ENCODE measurements at regions not wholly inside any gene's neighbourhood (a gene's known extent, or its start where the extent isn't known, plus 50 kb on each side); places are given as distances from the start of the nearest gene placed in this dataset.

- TF ChIP-seq CTCF (conservative IDR thresholded peaks at IDR 0.05; ENCODE audit: low read depth, low read length): peak; percentile 76
- peak; percentile 28 for DNase-seq (ENCODE audit: low read depth)
- H3K4me3 ChIP-seq (ENCODE audit: low read length): no peak overlapping the region
Measured at GRCh38 chr5:39547553-39548154, 122.9 kb upstream of the DAB2 start.

GRCh38 chr5:39544941-39545340, 120.2 kb upstream of the DAB2 start:
- TF ChIP-seq CTCF (conservative IDR thresholded peaks at IDR 0.05; ENCODE audit: low read depth, low read length): no peak
- no peak overlapping the region for H3K4me3 ChIP-seq (ENCODE audit: low read length)
- DNase-seq (ENCODE audit: low read depth): no peak

GRCh38 chr5:39543335-39543734, 118.6 kb upstream of the DAB2 start:
- no peak for TF ChIP-seq CTCF (conservative IDR thresholded peaks at IDR 0.05; ENCODE audit: low read depth, low read length)
- no peak for DNase-seq (ENCODE audit: low read depth)
- H3K4me3 ChIP-seq (ENCODE audit: low read length): no peak overlapping the region

GRCh38 chr5:39542511-39543285, 117.9 kb upstream of the DAB2 start:
- no peak overlapping the region for H3K4me3 ChIP-seq (ENCODE audit: low read length)
- no peak for DNase-seq (ENCODE audit: low read depth)

GRCh38 chr5:39541920-39542319, 117.1 kb upstream of the DAB2 start:
- no peak for TF ChIP-seq CTCF (conservative IDR thresholded peaks at IDR 0.05; ENCODE audit: low read depth, low read length)
- no peak for DNase-seq (ENCODE audit: low read depth)
- H3K4me3 ChIP-seq (ENCODE audit: low read length): no peak overlapping the region

More at GRCh38 chr5:39542511-39543285, 117.9 kb upstream of the DAB2 start:
- TF ChIP-seq CTCF (conservative IDR thresholded peaks at IDR 0.05; ENCODE audit: low read depth, low read length): no peak

- no peak for TF ChIP-seq CTCF (conservative IDR thresholded peaks at IDR 0.05; ENCODE audit: low read depth, low read length)
- no peak overlapping the region for H3K4me3 ChIP-seq (ENCODE audit: low read length)
- no peak for DNase-seq (ENCODE audit: low read depth)
Measured at GRCh38 chr5:39539470-39539869, 114.7 kb upstream of the DAB2 start.

GRCh38 chr5:39534690-39535089, 109.9 kb upstream of the DAB2 start:
- no peak for TF ChIP-seq CTCF (conservative IDR thresholded peaks at IDR 0.05; ENCODE audit: low read depth, low read length)
- H3K4me3 ChIP-seq (ENCODE audit: low read length): no peak overlapping the region
- no peak for DNase-seq (ENCODE audit: low read depth)

Measured in retinal pigment epithelial cell (primary cell).